H1 (cell line): ENCODE measurements at regions not wholly inside any gene's neighbourhood (a gene's known extent, or its start where the extent isn't known, plus 50 kb on each side); places are given as distances from the start of the nearest gene placed in this dataset.

Experiments
- CTCF ChIA-PET: fragments of 300-600 bp; sonication (Branson Sonifier 250); formaldehyde crosslinking; loops from one replicate; lab custom pipeline; 2021; ENCODE audit not compliant: partially characterized antibody; lab: Charles Lee
- POLR2A ChIA-PET: fragments of 300-600 bp; sonication (Branson Sonifier 250); formaldehyde crosslinking; loops from one replicate; lab custom pipeline; 2021; ENCODE audit warnings: inconsistent platforms; ENCODE audit not compliant: partially characterized antibody; lab: Charles Lee
- DNase-seq, 2 experiments: peaks; one replicate each; pipeline versions ENCODE4 v3.0.0 to v3.0.0-alpha.2; 2010 to 2022; ENCODE audit warnings: low spot score in 2 of 2, low read depth in 1 of 2, mixed read lengths in 1 of 2
- FAIRE-seq: peaks from 2 replicates; lab custom pipeline; 2011; peaks lifted over from hg19 to GRCh38; lab: Jason Lieb, UNC
- H2AFZ ChIP-seq: 2 replicates; pipeline ENCODE4 v1.8.1; 2012; ENCODE audit warnings: low read length, inconsistent platforms
- H2AK5ac ChIP-seq: 2 replicates; pipeline ENCODE4 v1.6.1; 2013; ENCODE audit warnings: low read depth, low read length
- H2BK120ac ChIP-seq: replicated peaks from 2 replicates; pipeline ENCODE3; 2013; ENCODE audit warnings: low read depth, low read length, inconsistent platforms
- H2BK12ac ChIP-seq: 2 replicates; pipeline ENCODE4 v1.6.1; 2013; ENCODE audit warnings: low read depth, low read length
- H2BK15ac ChIP-seq: 2 replicates; pipeline ENCODE4 v1.6.1; 2013; ENCODE audit warnings: low read length
- H2BK20ac ChIP-seq: 2 replicates; pipeline ENCODE4 v1.6.1; 2013; ENCODE audit warnings: low read length
- H2BK5ac ChIP-seq: 2 replicates; pipeline ENCODE4 v1.6.1; 2013; ENCODE audit warnings: low read depth, low read length
- H3K14ac ChIP-seq: 2 replicates; pipeline ENCODE4 v1.6.1; 2013; ENCODE audit warnings: inconsistent platforms; ENCODE audit not compliant: insufficient read length
- H3K18ac ChIP-seq: 2 replicates; pipeline ENCODE4 v1.6.1; 2013; ENCODE audit warnings: low read length; ENCODE audit errors: extremely low read depth
- H3K23ac ChIP-seq: 2 replicates; pipeline ENCODE4 v1.6.1; 2013; ENCODE audit warnings: inconsistent platforms; ENCODE audit not compliant: insufficient read length
- H3K23me2 ChIP-seq: 2 replicates; pipeline ENCODE4 v1.6.1; 2013; ENCODE audit warnings: low read depth, low read length
- H3K27ac ChIP-seq: 2 replicates; pipeline ENCODE4 v1.6.1; 2011; ENCODE audit warnings: low read depth, low read length, inconsistent platforms
- H3K27me3 ChIP-seq, 4 experiments: replicated peaks in 1 of 4; 1 replicate in 1 of 4; 2 replicates in 3 of 4; pipeline versions ENCODE4 v1.6.1 to v1.8.1; 2011 to 2013; ENCODE audit warnings: low read length in 3 of 4, mild to moderate bottlenecking in 3 of 4, inconsistent platforms in 2 of 4, mixed read lengths in 2 of 4, moderate library complexity in 1 of 4; ENCODE audit not compliant: control insufficient read depth in 3 of 4, insufficient read depth in 3 of 4; ENCODE audit errors: extremely low read depth in 1 of 4
- H3K36me3 ChIP-seq, 4 experiments: 2 replicates each; pipeline versions ENCODE4 v1.6.1 to v1.8.1; 2011 to 2013; ENCODE audit warnings: mild to moderate bottlenecking in 4 of 4, low read length in 3 of 4, moderate library complexity in 2 of 4, control low read depth in 1 of 4, inconsistent platforms in 1 of 4; ENCODE audit not compliant: insufficient read depth in 4 of 4, control insufficient read depth in 2 of 4
- H3K4ac ChIP-seq: replicated peaks from 2 replicates; pipeline ENCODE3; 2013; ENCODE audit warnings: low read length, low read depth, mixed read lengths, inconsistent platforms; ENCODE audit not compliant: insufficient read length
- H3K4me1 ChIP-seq, 4 experiments: replicated peaks in 1 of 4; 1 replicate in 1 of 4; 2 replicates in 3 of 4; pipeline versions ENCODE4 v1.6.1 to v1.8.1; 2011 to 2013; ENCODE audit warnings: low read length in 3 of 4, inconsistent platforms in 2 of 4, mixed read lengths in 1 of 4; ENCODE audit not compliant: insufficient read depth in 4 of 4, control insufficient read depth in 3 of 4
- H3K4me2 ChIP-seq, 2 experiments: 2 replicates each; pipeline versions ENCODE4 v1.6.1 to v1.8.1; 2011 to 2013; ENCODE audit warnings: low read depth in 2 of 2, low read length in 2 of 2, control low read depth in 1 of 2, inconsistent platforms in 1 of 2, mild to moderate bottlenecking in 1 of 2; ENCODE audit not compliant: insufficient read depth in 1 of 2
- H3K4me3 ChIP-seq, 4 experiments: fragments of 200-600, 300-600 bp in 1 of 4; sonication (generic), shearing (Covaris generic), sonication (Bioruptor Twin) in 1 of 4; 2 replicates each; pipeline versions ENCODE4 v1.5.1 to v1.8.1; 2011 to 2016; ENCODE audit warnings: low read length in 4 of 4, low read depth in 3 of 4, control low read depth in 2 of 4, inconsistent platforms in 2 of 4, mild to moderate bottlenecking in 2 of 4, mixed read lengths in 1 of 4, moderate library complexity in 1 of 4; ENCODE audit not compliant: insufficient read depth in 2 of 4; ENCODE audit errors: extremely low read depth in 1 of 4
- H3K56ac ChIP-seq: replicated peaks from 2 replicates; pipeline ENCODE3; 2013; ENCODE audit warnings: low read depth, mild to moderate bottlenecking, mixed read lengths, low read length, inconsistent platforms; ENCODE audit not compliant: insufficient read length
- H3K79me1 ChIP-seq: 2 replicates; pipeline ENCODE4 v1.6.1; 2013; ENCODE audit warnings: low read depth, low read length, control low read depth
- H3K79me2 ChIP-seq, 2 experiments: 2 replicates each; pipeline versions ENCODE4 v1.6.1 to v1.8.1; 2012 to 2013; ENCODE audit warnings: low read length in 2 of 2, mild to moderate bottlenecking in 2 of 2, inconsistent platforms in 1 of 2; ENCODE audit not compliant: insufficient read depth in 2 of 2, control insufficient read depth in 1 of 2
- H3K9ac ChIP-seq, 4 experiments: replicated peaks in 1 of 4; 1 replicate in 1 of 4; 2 replicates in 3 of 4; pipeline versions ENCODE4 v1.6.1 to v1.8.1; 2011 to 2013; ENCODE audit warnings: low read depth in 3 of 4, low read length in 3 of 4, control low read depth in 2 of 4, mild to moderate bottlenecking in 2 of 4, moderate library complexity in 2 of 4, inconsistent platforms in 1 of 4; ENCODE audit errors: extremely low read depth in 1 of 4
- H3K9me3 ChIP-seq, 2 experiments: 2 replicates each; pipeline versions ENCODE4 v1.6.1 to v1.8.1; 2012 to 2013; ENCODE audit warnings: mild to moderate bottlenecking in 2 of 2, moderate library complexity in 2 of 2, control low read depth in 1 of 2, inconsistent platforms in 1 of 2, low read depth in 1 of 2, low read length in 1 of 2, mixed read lengths in 1 of 2; ENCODE audit not compliant: insufficient read depth in 2 of 2
- H4K20me1 ChIP-seq, 2 experiments: replicated peaks in 1 of 2; 2 replicates each; pipeline versions ENCODE3 to v1.8.1; 2011 to 2013; ENCODE audit warnings: inconsistent platforms in 2 of 2, low read length in 2 of 2, mild to moderate bottlenecking in 1 of 2; ENCODE audit not compliant: insufficient read depth in 2 of 2, control insufficient read depth in 1 of 2
- H4K5ac ChIP-seq: 2 replicates; pipeline ENCODE4 v1.6.1; 2013; ENCODE audit warnings: low read length, low read depth, mixed read lengths, inconsistent platforms; ENCODE audit not compliant: insufficient read length
- H4K8ac ChIP-seq: 2 replicates; pipeline ENCODE4 v1.8.0; 2013; ENCODE audit warnings: mild to moderate bottlenecking, moderate library complexity, low read length, inconsistent platforms; ENCODE audit not compliant: insufficient read depth; ENCODE audit errors: extremely low read depth
- H4K91ac ChIP-seq: replicated peaks from 2 replicates; pipeline ENCODE3; 2013; ENCODE audit warnings: low read length, mixed read lengths, inconsistent platforms; ENCODE audit not compliant: insufficient read length
- ASH2L ChIP-seq: fragments of 200-600, 300-600 bp; sonication (generic); IDR thresholded peaks from one replicate; pipeline ENCODE4 v1.7.1; 2017; ENCODE audit warnings: low read length
- GABPA ChIP-seq: IDR thresholded peaks from 2 replicates; pipeline ENCODE4 v1.6.1; 2011; ENCODE audit warnings: mild to moderate bottlenecking, low read length, moderate library complexity, borderline replicate concordance; ENCODE audit not compliant: insufficient read depth
- GTF2F1 ChIP-seq: IDR thresholded peaks from 2 replicates; pipeline ENCODE4 v1.6.1; 2012; ENCODE audit warnings: low read depth, low read length, improper control_type of control experiment, borderline replicate concordance
- HDAC2 ChIP-seq, 2 experiments: fragments of 300-600 bp in 1 of 2; sonication (generic) in 1 of 2; IDR thresholded peaks; 2 replicates each; pipeline ENCODE4 v1.6.1; 2011 to 2012; ENCODE audit warnings: low read depth in 2 of 2, low read length in 2 of 2, mild to moderate bottlenecking in 2 of 2, moderate library complexity in 2 of 2, borderline replicate concordance in 1 of 2, inconsistent platforms in 1 of 2
- POU5F1 ChIP-seq: IDR thresholded peaks from 2 replicates; pipeline ENCODE4 v1.6.1; 2011; ENCODE audit warnings: low read depth, mild to moderate bottlenecking, low read length, moderate library complexity
- RAD21 ChIP-seq, 2 experiments: IDR thresholded peaks in 1 of 2; conservative IDR thresholded peaks in 1 of 2; 2 replicates each; pipeline ENCODE4 v1.6.1; 2011; ENCODE audit warnings: low read depth in 2 of 2, low read length in 2 of 2, improper control_type of control experiment in 1 of 2, inconsistent platforms in 1 of 2, mild to moderate bottlenecking in 1 of 2, moderate library complexity in 1 of 2
- RFX5 ChIP-seq: IDR thresholded peaks from 2 replicates; pipeline ENCODE4 v1.6.1; 2011; ENCODE audit warnings: low read depth, low read length, improper control_type of control experiment, borderline replicate concordance
- SUZ12 ChIP-seq: fragments of 200-600 bp; sonication (generic); IDR thresholded peaks from 2 replicates; pipeline ENCODE4 v1.6.1; 2012; ENCODE audit warnings: mild to moderate bottlenecking, inconsistent platforms, low read length, moderate library complexity, mixed read lengths
- WGBS, 2 experiments: shearing (Covaris generic) in 1 of 2; methylation state at CpG; one replicate each; pipeline versions ENCODE4 v1.1.6 to v1.1.7; 2013 to 2015; ENCODE audit warnings: low lambda C conversion rate in 2 of 2, mixed read lengths in 2 of 2, inconsistent platforms in 1 of 2, low coverage in 1 of 2, missing lambda C conversion rate in 1 of 2; ENCODE audit not compliant: insufficient replicate concordance in 2 of 2, insufficient coverage in 1 of 2, insufficient read length in 1 of 2; ENCODE audit errors: extremely low coverage in 1 of 2, missing lambda C conversion rate in 1 of 2; 5-methylcytosine and 5-hydroxymethylcytosine counted together
- TF ChIP-seq, protein P1 (sequence below): IDR thresholded peaks from 2 replicates; pipeline ENCODE4 v1.6.1; 2011; ENCODE audit warnings: low read depth, mild to moderate bottlenecking, low read length; ENCODE audit not compliant: insufficient read depth

DNA sequence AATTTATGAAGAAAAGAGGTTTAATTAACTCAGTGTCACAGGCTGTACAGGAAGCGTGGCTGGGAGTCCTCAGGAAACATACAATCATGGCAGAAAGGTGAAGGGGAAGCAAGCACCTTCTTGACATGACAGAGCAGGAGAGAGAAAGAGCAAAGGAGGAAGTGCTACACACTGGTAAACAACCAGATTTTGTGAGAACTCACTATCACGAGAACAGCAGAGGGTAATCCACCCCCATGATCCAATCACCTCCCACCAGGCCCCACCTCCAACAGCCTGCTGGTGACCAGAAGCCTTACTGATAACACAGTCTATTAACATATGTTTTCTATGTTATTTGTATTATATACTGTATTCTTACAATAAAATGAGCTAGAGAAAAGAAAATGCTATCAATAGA, 254.8 kb downstream of the PCDH10 start:
- H3K36me3 ChIP-seq = no peaks in the 10 kb centered on the region
- H3K79me2 ChIP-seq = no peaks in the 10 kb centered on the region
- H3K14ac ChIP-seq = no peak overlapping the region
- no peak overlapping the region for H3K56ac ChIP-seq
- no peak overlapping the region for H2BK12ac ChIP-seq
- H3K9ac ChIP-seq = no peak overlapping the region
- H4K8ac ChIP-seq = no peak overlapping the region
- no peak overlapping the region for H2BK15ac ChIP-seq
- H3K4ac ChIP-seq = no peak overlapping the region
- peak overlapping the region; percentile 81; the same call in 1 of the 2 replicates for H2AFZ ChIP-seq
- no peak overlapping the region for H4K5ac ChIP-seq
- H3K4me1 ChIP-seq = no peaks in the 10 kb centered on the region
- no peaks in the 10 kb centered on the region for H3K9me3 ChIP-seq
- no peaks in the 10 kb centered on the region for H4K20me1 ChIP-seq
- H3K4me2 ChIP-seq = no peak overlapping the region
- TF ChIP-seq GABPA = no peak
- TF ChIP-seq POU5F1 = no peak
- TF ChIP-seq, protein P1, sequence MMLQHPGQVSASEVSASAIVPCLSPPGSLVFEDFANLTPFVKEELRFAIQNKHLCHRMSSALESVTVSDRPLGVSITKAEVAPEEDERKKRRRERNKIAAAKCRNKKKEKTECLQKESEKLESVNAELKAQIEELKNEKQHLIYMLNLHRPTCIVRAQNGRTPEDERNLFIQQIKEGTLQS = no peak
- TF ChIP-seq ASH2L = no peak
- TF ChIP-seq HDAC2 (IDR thresholded peaks at IDR 0.05; ENCODE audit: borderline replicate concordance in 1 of 2, low read depth in 2 of 2, low read length in 2 of 2) = no peak
- no peak for TF ChIP-seq RAD21 (IDR thresholded peaks at IDR 0.05 in 1 of 2, conservative IDR thresholded peaks at IDR 0.05 in 1 of 2; ENCODE audit: low read depth in 2 of 2, low read length in 2 of 2)
- TF ChIP-seq SUZ12 = no peak
- TF ChIP-seq GTF2F1 = no peak
- TF ChIP-seq RFX5 = no peak
- no peak overlapping the region for H2AK5ac ChIP-seq
- CTCF ChIA-PET = interaction anchor here (1.7 kb wide), 1 partner anchor 257 kb away, joined by 4 read pairs; no protein-coding TSS in a partner anchor
- no peaks in the 10 kb centered on the region for H3K79me1 ChIP-seq
- FAIRE-seq = no peak
- no peak overlapping the region for H3K23ac ChIP-seq
- H2BK20ac ChIP-seq = no peak overlapping the region
- no peak overlapping the region for H2BK120ac ChIP-seq
- 46% methylated on average over 2 of the region's 2 CpGs; no CpG with 5 or more reads in 1 of the 2 experiments for WGBS, 2 experiments
- no peak overlapping the region for H3K4me3 ChIP-seq
- no peak overlapping the region for H3K27ac ChIP-seq
- no peak for DNase-seq
- no peak overlapping the region for H3K18ac ChIP-seq
- H2BK5ac ChIP-seq = no peak overlapping the region
- no peaks in the 10 kb centered on the region for H3K23me2 ChIP-seq
- no peaks in the 10 kb centered on the region for H3K27me3 ChIP-seq
- POLR2A ChIA-PET = no interaction called here
- H4K91ac ChIP-seq = no peak overlapping the region
